ENCODE measurements at regions not wholly inside any gene's neighbourhood (a gene's known extent, or its start where the extent isn't known, plus 50 kb on each side); places are given as distances from the start of the nearest gene placed in this dataset.

DNA sequence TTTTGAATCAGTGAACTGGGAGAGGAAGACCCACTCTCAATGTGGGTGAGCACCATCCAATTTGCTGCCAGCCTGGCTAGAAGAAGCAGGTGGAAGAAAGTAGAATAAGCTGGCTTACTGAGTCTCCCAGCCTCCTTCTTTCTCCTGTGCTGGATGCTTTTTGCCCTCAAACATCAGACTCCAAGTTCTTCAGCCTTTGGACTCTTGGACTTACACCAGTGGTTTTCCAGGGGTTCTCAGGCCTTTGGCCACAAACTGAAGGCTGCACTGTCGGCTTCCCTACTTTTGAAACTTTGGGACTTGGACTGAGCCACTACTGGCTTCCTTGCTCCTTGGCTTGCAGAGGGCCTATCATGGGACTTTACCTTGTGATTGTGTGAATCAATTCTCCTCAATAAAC is 804.2 kb upstream of the SLITRK1 start:
- DNase-seq: no peak

DNA sequence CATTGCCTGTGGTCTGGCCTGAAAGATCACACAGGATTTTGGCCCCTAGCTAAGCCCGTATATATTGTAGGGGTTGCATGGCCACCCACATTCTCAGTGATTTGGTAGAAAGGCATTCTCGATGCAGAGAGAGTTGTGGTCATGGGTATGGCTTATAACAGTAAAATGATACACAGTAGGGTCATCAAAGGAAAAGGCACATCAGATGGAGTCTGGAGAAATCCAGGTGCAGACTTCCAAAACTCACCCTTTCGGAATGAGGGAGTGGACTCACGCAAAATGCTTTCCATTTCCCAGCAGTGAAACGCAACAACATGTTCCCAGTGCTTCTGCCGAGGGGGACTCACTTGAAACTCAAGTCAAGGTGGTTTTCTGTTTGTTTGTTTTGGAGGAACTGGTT is 802.5 kb upstream of the SLITRK1 start:
- no peak for DNase-seq

DNA sequence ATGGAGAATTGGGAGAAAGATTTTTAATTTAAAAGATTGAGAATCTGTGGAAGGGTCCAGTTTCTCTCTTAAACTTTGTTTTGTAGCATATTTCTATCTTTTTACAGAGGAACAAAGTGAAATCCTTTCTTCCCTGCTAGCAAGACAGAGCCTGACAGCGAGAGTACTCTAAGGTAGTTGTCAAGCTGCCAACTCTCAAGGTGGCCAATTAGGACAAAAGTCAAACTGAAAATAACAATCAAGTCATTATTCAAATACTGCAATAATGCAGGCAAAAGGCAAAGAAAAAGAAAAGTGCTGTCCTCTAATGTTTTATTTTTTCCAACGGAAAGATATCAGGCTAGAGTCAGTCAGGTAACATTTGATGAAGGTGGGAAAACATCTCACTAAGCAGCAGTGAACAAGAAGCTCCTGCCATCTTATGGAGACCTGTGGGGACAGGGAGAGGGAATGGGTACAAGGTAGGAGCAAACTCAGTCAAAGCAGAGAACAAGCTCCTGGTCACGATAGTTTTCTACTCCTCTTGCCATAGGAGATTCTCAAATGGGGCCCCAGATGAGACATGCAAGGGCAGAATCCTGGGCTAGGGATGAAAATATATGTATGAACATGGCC is 801.9 kb upstream of the SLITRK1 start:
- no peak for DNase-seq

- no peak for DNase-seq
Observed at GRCh38 chr13:84683448-84683847, 801.2 kb upstream of the SLITRK1 start.

DNA sequence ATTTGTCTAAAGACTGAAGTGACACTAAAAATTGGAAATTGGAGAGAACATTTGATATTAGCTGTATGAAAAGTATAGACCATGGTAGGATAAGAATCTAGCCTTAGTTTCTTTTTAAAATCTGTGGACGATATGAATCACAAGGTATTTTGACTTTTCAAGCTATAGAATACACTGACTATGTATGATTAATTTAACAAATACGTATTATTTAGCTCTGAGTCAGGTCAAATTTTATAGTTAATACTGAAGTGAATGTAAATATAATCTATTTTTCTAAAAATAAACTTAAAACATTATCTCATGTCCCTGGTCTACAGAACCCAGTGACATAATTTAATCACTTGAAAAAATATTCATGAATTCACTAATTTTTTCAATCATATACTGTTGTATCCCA is 795.6 kb upstream of the SLITRK1 start:
- DNase-seq: no peak

GRCh38 chr13:84672616-84673015 is 790.3 kb upstream of the SLITRK1 start:
- DNase-seq: no peak

DNA sequence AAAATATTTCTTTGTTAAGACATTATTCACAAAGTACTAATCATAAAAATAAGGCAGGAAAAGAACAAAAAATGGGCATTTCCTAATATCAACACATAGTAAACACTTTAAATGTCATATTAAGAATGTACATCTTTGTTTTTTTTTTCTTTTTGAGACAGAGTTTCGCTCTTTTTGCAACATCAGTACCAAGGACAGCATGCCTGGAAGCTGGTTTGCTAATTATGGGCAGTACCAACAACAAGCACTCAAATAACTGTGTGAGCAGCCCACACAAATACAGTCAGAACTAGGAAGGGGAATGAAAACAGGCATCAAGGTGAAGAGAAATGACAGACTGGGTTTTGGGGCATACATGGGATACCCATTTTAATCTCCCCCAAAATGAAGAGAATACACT is 788.0 kb upstream of the SLITRK1 start:
- DNase-seq: no peak

- no peak for DNase-seq
Observed at GRCh38 chr13:84668637-84669036, 786.4 kb upstream of the SLITRK1 start.

GRCh38 chr13:84662491-84662890 is 780.2 kb upstream of the SLITRK1 start:
- no peak for DNase-seq

DNA sequence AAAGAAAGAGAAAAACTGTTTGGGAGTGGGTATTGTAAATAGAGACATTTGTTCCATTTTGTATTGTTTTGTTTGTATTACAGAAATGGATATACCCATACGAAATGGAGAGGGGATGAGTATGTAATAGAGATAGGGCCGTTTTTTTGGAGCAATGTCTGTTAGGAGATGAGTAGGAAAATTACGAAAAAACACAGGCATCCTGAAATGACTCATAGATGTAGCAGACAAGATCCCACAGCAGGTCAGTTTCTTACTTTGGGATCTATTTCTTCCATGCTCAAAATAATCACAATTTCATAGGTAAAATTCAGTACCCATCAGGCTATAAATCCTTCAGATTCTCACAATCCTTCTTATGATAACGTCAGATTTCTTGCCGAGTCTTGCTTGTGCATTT is 779.4 kb upstream of the SLITRK1 start:
- no peak for DNase-seq

DNA sequence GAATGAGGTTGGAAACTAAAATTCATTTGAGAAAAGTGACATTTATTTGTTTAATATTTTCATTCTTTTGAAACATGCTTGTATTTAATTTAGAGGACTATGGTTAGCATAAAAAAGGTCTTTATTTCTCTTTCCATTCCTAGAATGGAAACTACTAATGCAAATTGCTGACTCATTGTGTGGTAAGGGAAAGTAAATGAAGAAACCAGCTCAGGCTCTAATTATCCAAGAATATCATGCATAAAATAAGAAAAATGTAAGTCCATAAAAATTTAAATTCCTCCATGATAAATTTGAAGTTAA is 777.0 kb upstream of the SLITRK1 start:
- DNase-seq: no peak

DNA sequence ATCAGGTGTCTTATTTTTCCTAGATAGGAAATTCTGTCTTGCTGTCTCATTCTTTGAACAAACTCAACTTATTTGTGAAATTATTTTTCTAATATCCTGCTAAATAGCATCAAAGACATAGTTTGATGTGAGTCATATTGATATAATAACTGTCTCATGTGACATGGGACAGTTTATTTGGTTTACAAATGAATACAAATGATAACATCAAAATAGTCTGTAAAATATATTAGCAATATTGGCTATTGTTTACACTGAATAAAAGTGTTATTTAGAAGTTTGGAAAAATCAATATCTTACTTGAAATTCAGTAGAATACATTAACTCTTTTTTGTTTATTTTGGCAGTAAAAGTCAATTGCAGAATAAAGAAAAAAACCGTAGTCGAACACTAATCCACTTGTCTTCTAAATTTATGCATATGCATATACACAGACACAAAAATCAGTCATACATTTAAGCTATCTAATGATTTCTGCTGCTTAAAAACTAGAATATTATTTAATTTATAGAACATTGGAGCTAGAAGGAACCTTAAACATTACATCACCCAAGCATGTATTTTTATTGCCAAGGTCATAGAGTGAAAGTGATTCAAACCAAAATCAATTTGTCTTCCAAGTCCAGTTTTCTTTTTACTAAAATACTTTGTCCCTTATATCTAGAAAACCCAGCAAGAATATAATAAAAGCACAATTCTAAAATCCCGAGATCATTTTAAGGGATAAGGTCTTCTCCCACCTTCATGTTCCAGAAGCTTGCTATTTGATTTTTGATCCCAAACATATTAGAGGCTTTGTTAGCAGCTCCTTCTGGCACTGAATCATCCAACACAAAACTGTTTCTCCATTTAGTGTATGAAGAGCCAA is 776.5 kb upstream of the SLITRK1 start:
- DNase-seq: no peak

DNA sequence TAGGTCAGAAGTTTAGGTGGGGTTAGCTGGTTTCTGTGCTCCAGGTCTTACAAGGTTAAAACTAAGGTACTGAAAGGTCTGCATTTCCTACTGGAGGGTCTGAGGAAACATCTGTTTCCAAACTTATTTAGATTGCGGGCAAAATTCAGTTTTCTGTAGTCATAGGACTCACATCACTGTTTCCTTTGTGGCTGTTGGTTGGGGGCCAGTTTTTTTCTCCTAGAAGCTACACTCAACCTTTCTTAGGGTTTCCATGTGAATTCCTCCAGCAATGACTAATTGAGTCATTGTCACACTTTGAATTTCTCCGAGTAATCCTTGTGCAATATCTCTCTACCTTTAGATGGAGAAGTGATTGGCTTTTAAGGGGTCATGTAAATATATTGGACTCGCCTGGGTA is 773.4 kb upstream of the SLITRK1 start:
- no peak for DNase-seq

GRCh38 chr13:84654654-84655275 is 772.5 kb upstream of the SLITRK1 start:
- DNase-seq: no peak

GRCh38 chr13:84653915-84654534 is 771.8 kb upstream of the SLITRK1 start:
- DNase-seq: no peak

DNA sequence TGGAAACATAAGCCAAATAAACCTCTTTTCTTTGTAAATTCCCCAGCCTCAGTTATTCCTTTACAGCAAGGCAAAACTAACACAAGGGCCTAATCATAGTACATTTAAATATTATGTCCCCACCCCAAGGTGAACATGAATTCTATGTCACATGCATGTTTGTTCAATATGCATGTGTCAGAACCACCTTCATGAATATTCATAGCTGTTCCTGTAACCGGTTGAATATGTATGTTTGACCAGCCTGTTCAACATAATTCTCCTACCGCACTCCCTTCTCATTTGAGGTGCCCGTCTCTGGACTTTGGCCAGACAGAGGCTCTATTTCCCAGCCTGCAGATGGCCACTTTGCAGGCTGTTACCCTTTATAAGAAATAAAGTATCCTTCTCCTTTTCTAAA is 769.4 kb upstream of the SLITRK1 start:
- DNase-seq: no peak

- DNase-seq: no peak
Observed at GRCh38 chr13:84651288-84651687, 769.0 kb upstream of the SLITRK1 start.

- no peak for DNase-seq
Observed at GRCh38 chr13:84649853-84650252, 767.6 kb upstream of the SLITRK1 start.

DNA sequence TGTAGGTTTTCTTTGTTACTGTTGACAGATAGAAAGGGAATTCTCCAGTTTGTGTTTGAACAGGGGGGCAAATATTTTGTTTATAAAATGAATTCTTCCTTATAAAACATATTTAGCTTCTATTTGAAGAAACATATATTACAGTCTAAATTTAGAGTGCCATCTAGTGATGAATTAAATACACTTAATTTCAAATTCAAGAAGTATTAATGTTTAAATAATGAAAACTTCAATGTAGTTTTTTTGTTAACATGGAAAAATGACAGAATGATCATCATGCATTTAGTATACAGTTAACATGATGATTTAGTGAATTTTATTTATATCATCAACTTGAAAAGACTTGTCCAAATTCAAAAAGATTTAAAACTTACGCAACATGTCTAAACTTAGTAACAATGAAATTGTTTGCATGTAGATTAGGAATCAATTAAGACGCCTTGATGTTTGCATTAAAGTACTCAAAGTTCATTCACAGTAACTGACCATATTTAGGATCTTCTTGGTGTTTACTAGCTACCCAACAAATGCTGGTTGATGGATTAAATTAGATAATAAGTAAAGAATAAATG is 765.9 kb upstream of the SLITRK1 start:
- no peak for DNase-seq

DNA sequence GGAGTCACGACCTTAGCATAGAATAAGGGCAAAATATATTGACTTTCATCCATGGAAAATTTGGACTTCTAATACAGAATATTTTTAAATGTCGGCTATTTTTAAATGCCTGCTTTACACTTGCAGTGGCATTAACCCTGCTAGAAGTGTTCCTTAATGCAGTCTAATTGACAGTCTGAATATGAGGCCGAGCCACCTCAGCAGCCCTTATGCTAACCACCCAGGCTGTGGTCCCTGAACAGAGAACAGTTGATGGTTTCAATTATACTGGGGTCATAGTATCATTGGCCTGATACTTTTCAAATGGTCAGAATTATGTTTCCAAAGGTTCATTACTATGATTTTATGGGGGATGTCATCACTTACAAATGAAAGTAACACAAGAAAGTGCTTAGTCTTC is 764.7 kb upstream of the SLITRK1 start:
- no peak for DNase-seq

DNA sequence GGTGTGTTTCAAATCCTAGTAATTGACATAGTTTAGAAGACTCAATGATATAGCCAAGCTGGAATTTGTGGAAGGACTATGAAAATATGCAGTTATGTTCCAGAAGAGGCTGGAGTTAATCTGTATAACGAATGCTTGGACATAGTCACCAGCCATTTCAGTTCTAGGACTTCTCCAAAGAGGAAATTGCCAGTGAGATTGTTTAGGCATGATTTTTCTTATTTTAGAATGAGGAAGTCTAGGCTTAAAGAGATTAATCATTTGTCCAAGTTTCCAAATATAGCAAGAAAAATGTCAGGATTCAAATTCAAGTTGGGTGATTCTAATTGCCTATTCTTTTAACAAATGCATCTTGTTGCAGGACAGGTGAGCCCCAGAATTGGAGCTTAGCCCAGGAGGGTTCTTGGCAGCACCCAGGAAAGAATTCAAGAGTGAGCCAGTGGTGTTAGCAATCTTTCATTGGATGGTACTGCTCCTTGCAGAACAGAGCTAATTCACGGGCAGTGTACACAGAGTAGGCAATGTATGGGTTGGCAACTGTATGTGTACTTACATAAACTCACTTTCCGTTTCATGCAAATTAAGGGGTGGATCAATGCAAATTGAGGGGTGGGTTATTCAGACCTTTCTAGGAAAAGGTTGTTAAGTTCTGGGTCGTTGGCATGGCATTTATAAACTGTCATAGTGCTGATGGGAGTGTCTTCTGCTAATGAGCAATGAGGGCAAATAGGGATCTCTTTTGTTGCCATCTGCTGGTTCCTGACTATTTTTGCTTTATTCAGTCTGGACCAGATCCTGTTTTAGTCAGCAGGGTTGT is 763.1 kb upstream of the SLITRK1 start:
- no peak for DNase-seq

DNA sequence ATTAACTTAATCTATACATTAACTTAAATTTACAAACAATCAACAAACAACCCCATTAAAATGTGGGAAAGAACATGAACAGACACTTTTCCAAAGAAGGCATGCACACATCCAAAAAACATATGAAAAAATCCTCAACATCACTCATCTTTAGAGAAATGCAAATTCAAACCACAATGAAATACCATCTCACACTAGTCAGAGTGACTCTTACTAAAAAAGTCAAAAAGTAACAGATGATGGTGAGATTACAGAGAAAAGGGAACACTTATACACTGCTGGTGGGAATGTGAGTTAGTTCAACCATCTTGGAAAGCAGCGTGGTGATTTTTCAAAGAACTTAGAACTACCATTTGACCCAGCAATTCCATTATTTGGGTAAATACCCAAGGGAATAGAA is 759.2 kb upstream of the SLITRK1 start:
- no peak for DNase-seq

DNA sequence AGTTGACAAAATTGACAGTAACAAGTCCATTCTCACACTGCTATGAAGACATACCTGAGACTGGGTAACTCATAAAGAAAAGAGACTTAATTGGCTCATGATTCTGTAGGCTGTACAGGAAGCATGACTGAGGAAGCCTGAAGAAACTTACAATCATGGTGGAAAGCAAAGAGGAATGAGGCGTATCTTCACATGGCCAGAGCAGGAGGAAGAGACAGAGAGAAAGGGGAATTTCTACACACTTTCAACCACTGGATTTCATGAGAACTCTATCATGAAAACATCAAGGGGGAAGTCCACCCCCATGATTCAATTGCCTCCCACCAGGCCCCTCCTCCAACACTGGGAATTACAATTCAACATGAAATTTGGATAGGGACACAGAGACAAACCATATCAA is 758.4 kb upstream of the SLITRK1 start:
- no peak for DNase-seq
